GM12873 (cell line): ENCODE measurements at regions not wholly inside any gene's neighbourhood (a gene's known extent, or its start where the extent isn't known, plus 50 kb on each side); places are given as distances from the start of the nearest gene placed in this dataset.

Source experiments
- TF ChIP-seq, protein P1 (sequence below): IDR thresholded peaks from 2 replicates; pipeline ENCODE4 v1.5.1; 2012; ENCODE audit warnings: low read depth, mild to moderate bottlenecking, moderate library complexity, low read length, control low read depth; ENCODE audit not compliant: insufficient read depth; ENCODE audit errors: missing control alignments

DNA sequence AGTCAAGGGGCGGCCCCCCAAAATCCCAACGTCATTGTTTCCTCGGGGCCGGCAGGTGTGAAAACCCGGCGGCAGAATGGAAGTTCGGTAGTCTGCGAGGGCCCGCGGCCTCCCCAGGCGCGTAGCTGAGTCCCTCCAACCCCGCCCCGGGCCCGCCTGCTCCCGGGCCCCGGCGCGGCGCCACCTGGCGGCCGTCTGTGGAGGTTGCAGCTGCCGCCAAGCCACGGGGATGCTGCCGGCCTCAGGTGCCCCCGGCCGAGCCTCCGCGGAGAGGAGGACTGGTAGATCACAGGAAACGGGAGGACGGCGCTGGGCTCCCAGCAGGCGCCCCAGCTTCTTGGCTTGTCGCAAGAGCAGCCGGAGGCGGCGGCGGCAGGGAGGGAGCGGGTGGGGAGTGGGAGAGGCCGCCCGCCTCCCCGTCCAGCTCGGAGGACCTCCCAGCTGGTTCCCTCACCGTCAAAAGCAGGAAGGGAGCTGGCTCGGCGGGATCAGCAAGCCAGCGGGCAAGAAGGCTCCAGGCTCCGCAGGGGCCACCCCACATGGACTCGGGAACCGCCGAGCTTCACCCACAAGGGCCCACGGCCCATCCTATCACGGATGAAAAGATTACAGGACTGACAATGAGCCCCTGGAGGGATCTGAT, 86.7 kb downstream of the FAM72C start:
- TF ChIP-seq, protein P1, sequence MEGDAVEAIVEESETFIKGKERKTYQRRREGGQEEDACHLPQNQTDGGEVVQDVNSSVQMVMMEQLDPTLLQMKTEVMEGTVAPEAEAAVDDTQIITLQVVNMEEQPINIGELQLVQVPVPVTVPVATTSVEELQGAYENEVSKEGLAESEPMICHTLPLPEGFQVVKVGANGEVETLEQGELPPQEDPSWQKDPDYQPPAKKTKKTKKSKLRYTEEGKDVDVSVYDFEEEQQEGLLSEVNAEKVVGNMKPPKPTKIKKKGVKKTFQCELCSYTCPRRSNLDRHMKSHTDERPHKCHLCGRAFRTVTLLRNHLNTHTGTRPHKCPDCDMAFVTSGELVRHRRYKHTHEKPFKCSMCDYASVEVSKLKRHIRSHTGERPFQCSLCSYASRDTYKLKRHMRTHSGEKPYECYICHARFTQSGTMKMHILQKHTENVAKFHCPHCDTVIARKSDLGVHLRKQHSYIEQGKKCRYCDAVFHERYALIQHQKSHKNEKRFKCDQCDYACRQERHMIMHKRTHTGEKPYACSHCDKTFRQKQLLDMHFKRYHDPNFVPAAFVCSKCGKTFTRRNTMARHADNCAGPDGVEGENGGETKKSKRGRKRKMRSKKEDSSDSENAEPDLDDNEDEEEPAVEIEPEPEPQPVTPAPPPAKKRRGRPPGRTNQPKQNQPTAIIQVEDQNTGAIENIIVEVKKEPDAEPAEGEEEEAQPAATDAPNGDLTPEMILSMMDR = peak; percentile 33

DNA sequence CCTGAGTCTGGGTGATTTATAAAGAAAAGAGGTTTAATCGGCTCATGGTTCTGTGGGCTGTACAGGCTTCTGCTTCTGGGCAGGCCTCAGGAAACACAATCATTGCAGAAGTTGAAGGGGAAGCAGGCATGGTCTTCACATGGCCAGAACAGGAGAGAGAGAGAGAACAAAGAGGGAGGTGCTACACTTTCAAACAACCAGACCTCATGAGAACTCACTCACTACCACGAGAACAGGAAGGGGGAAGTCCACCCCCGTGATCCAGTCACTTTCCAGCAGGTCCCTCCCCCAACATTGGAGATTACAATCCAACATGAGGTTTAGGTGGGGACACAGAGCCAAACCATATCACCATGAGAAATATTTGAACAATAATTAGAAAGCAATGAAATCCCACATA, 222.9 kb downstream of the FAM72C start:
- TF ChIP-seq, protein P1 = no peak

DNA sequence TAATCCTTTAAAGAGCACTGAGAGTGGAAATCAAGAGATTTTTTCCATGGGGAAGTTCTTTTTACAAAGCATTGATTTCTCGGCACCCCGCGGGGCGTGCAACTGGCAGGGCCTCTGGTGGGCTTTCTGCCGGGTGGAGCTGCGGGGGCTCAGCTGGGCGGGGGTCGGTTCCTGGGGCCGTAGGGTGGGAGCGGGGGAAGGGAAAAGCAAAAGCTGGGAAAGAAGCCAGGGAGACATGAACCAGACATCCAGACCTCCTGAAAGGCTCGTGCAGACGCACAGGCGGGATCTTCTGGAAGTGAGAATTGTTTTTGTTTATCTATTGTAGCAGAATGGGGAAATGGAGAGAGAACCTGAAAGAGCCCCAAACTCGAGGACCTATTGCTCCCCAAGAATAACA, 235.2 kb downstream of the FAM72C start:
- TF ChIP-seq, protein P1 = no peak

DNA sequence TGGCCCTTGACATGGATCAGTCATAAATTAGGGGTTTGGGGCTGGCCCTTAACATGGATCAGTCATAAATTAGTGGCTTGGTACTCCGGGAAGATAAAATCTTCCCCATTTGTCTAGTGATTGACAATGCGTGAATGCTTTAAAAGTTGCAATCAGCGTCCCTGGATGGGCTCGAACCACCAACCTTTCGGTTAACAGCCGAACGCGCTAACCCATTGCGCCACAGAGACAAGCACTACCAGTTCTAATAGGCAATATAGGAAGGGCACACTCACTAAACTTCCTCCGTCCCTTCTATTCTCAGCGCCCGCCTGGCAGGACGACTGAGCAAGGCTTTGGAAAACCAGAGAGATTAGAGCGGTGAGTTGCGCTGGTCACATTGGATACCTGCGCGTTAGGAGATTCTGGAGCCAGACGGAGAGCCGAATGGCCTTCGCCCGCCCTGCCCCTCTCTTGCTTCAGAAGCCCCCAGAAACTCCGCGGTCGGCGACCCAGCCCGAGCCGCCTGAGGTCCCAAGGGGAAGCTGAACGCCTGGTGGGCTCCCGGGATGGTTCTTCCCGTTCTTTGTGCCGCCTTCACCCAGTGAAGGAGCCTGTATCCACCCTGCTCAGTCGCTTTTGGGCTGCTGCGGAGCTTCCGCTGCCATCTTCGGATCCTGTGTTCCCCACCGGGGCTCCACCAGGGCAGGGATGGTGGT, 235.9 kb downstream of the FAM72C start:
- TF ChIP-seq, protein P1 = no peak

DNA sequence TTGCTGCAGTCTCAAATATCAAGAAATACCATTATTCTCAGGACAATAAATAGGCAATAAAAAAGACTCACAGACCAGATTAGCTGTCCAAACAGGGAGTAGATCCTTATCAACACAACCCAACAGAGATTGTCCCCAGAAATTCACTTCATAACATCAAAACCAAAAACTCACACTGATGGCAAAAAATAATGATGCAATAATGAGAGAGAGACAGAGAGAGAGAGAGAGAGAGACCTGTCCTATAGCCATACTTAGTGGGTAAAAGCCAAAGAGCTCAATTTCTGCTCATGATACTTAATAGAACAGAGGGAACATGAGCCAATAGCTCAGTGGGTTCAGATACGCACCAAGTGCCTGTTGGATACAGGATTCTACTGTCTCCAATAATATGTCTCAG, 244.5 kb downstream of the FAM72C start:
- TF ChIP-seq, protein P1 = no peak

DNA sequence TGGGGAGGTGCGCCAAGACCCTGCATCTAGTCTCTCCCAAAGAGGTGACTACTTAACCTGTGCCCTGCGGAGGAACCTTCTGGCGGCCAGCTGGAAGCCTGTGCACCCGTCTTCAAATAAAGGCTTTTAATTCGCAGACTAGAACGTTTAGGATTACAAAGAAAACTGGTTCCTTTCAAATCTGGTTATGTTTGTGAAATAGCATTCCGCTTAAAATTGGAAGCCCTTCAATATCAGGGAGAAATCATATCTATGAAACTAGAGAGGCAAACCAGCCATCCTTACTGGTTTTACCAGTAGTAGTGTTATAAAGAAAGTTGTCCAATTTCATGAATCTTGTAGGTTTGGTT, 250.8 kb downstream of the FAM72C start:
- TF ChIP-seq, protein P1 = no peak

DNA sequence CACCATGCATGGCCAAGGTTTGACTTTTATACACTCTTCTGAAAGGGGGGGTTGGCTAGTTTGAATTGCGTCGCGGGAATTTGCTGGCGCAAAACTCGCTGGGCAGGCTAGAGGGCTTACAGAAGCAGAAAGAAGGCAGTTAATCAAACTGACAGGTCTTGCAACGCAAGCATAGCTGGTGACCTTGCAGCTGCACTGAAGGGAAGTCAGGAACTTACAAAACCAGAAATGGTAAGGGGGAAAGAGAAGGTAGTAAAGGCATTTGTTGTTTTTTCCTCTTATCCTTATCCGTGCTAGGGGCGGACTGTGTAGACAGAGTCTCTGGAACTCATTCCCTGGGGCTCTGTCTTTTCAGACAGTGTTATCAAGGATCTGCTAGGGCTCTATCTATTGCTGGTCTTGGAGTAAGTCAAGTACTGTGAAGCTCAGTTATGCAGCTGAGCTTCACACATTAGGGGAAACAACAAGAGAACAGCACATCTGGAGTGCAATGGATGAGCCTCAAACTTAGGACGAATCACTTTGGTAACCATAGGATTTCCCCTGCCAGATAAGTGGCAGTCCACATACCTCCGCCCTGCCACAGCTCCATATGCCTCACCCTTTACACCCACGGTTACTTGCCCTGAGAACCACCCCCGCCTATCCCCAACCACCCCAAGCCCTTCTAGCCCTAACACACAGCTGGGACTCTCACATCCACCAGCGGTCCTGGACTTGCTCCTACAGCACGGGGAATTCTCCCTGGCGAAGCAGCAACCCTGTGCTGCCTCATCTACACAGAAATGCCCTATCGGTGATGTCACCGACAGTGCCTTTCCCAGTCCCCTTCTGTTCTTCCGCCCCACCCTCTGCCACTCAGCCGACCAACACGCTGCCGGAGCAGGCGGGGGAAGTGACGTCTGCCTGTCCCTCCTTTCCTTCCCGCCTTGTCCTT, 251.4 kb downstream of the FAM72C start:
- TF ChIP-seq, protein P1 = no peak
